ENCODE measurements at regions not wholly inside any gene's neighbourhood (a gene's known extent, or its start where the extent isn't known, plus 50 kb on each side); places are given as distances from the start of the nearest gene placed in this dataset.

- Mint-ChIP-seq H3K4me1 (no peaks in the 10 kb centered on the region), H3K36me3 (ENCODE audit: low read depth) (no peaks in the 10 kb centered on the region), H3K4me3 (no peak overlapping the region), H3K9me3 (ENCODE audit: low read depth) (peaks cover 14% of the 10 kb centered on the region), H3K27ac (no peak overlapping the region), H3K27me3 (no peaks in the 10 kb centered on the region)
- CTCF ChIA-PET, result no interaction called here
- POLR2A ChIA-PET, result no interaction called here
- intact Hi-C loops (cut with DNase I, micrococcal nuclease), result no loop called here
- ATAC-seq (no peak), DNase-seq (no peak)
Measured at GRCh38 chr16:62408760-62409159, 372.5 kb upstream of the CDH8 start.

DNA sequence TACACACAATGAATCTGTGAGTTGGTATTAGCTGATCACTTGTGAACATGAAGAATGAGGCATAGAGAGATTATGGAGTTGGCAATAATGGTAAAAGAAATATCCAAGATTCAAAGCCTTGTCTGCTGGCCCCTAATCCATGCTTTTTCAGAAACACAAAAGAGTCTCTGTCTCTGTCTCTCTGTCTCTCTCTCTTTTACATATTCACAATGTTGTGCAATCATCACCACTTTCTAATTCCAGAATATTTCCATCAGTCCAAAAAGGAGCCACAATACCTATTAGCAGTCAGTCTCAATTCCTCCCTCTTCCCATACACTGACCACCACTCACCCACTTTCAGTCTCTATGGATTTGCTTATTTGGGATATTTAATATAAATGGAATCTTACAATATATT, 370.1 kb upstream of the CDH8 start:
- intact Hi-C loops (cut with DNase I, micrococcal nuclease), result no loop called here
- DNase-seq (no peak), ATAC-seq (no peak)
- Mint-ChIP-seq H3K27ac (no peak overlapping the region), H3K9me3 (ENCODE audit: low read depth) (peaks cover 8% of the 10 kb centered on the region), H3K4me3 (no peak overlapping the region), H3K27me3 (no peaks in the 10 kb centered on the region), H3K36me3 (ENCODE audit: low read depth) (no peaks in the 10 kb centered on the region), H3K4me1 (no peaks in the 10 kb centered on the region)
- ChIA-PET CTCF (interaction anchor here (0.6 kb wide), 1 partner anchor 241 kb away, joined by 3 read pairs; no protein-coding TSS in a partner anchor), POLR2A (no interaction called here)

DNA sequence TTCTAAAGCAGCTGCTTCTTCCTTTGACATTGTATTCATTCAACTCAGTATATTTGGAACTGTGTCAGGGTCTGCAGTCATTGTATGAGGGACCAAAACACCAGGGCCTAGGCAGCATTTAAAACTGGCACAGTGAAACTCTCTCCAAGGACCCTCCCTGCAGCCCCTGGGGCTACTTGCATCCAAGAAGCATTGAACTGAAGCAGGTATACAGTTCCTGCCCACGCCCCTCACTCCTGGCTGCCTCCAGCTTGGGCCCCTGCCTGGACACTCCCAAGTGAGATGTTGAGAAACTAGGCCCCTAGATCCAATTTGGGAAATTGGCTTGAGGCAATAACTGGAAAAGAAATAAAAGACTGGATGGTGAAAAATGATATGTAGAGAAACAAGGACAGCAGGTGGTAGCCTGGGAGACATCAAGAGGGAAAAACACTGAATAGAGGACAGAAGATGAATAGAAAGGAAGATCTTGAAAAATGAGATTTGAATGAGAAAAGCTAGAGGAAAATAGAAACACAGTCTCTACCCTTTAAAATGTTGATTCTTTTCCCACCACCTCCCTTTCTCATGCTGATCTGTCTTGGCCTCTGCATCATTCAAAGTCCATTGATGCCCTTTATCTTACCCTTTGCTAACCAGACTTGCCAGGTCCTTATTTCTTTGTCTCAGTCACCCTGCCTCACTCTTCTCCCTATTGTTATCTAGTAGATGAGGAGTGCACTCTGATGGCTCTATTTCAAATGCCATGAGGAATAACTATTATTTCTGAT, 368.8 kb upstream of the CDH8 start:
- Mint-ChIP-seq H3K9me3 (ENCODE audit: low read depth) (peaks cover 11% of the 10 kb centered on the region), H3K27me3 (no peaks in the 10 kb centered on the region), H3K36me3 (ENCODE audit: low read depth) (no peaks in the 10 kb centered on the region), H3K4me1 (no peaks in the 10 kb centered on the region), H3K4me3 (no peak overlapping the region), H3K27ac (no peak overlapping the region)
- DNase-seq (no peak), ATAC-seq (no peak)
- ChIA-PET POLR2A (no interaction called here), CTCF (no interaction called here)
- intact Hi-C loops (cut with DNase I, micrococcal nuclease), result no loop called here

DNA sequence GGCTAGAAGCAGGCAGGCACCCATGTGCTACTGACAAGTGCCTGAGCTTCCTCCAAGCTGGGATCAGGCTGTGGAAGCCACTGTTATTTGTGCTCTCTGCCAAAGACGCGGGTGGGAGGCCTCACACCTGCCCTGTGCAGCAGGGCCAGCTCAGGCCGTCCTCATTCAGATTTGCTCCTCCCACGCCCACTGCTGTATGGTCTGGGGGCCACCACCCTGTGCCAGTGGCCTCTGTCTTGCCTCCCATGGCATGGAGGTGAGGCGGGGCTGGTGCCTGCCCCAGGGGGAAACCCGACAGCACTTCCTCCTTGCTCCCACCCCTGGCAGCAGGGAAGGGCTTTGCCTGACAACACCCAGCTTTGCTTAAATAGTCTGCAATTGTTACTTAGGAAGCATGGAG, 356.5 kb upstream of the CDH8 start:
- Mint-ChIP-seq H3K9me3 (ENCODE audit: low read depth) (peaks cover 10% of the 10 kb centered on the region), H3K27me3 (no peaks in the 10 kb centered on the region), H3K4me1 (no peaks in the 10 kb centered on the region), H3K27ac (no peak overlapping the region), H3K36me3 (ENCODE audit: low read depth) (no peaks in the 10 kb centered on the region), H3K4me3 (no peak overlapping the region)
- no peak for ATAC-seq
- intact Hi-C loops (cut with DNase I, micrococcal nuclease), result no loop called here
- CTCF ChIA-PET, result no interaction called here
- POLR2A ChIA-PET, result no interaction called here
- no peak for DNase-seq

GRCh38 chr16:62391940-62392339, 355.7 kb upstream of the CDH8 start:
- DNase-seq, result no peak
- ATAC-seq, result no peak
- ChIA-PET POLR2A (no interaction called here), CTCF (no interaction called here)
- Mint-ChIP-seq H3K4me3 (no peak overlapping the region), H3K36me3 (ENCODE audit: low read depth) (no peaks in the 10 kb centered on the region), H3K4me1 (no peaks in the 10 kb centered on the region), H3K27ac (no peak overlapping the region), H3K9me3 (ENCODE audit: low read depth) (peaks cover 12% of the 10 kb centered on the region), H3K27me3 (no peaks in the 10 kb centered on the region)
- intact Hi-C loops (cut with DNase I, micrococcal nuclease), result no loop called here

DNA sequence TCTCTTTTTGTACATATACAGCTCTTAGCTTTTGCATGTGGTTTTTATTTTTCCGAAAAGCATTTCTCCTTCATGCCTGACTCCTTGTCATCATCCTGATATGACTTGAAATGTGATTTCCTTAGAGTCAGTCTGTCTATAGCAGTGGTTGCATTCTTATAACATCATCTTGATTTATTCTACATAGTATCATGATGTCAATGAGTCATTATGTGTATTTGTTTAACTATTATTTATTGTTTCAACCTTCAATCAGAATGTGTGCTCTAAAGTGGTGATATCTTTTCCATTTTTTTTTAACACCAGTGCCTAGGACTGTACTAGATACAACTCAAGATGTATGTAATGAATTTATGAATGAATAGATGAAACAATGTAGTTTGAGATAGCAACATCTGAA, 354.9 kb upstream of the CDH8 start:
- ChIA-PET CTCF (no interaction called here), POLR2A (no interaction called here)
- ATAC-seq, result no peak

DNA sequence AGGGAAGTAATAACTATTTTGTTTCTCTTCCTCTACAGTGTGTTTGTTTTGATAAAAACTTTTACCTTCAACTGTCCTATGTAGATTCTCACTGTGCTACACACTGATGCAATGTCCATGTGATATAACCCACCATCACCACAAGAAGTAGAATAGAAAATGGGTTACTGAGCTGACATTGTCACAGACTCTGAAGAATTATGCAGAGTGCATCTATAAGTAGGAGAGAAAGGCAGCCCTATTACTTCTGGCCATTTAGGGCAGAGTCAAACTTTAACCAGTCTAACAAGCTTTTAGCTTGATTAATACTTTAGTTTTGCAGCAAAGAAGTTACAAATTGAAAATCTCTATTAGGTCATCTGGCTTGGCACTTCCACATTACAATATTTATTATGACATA, 354.0 kb upstream of the CDH8 start:
- H3K27me3 Mint-ChIP-seq, result no peaks in the 10 kb centered on the region
- intact Hi-C loops (cut with DNase I, micrococcal nuclease), result no loop called here

More for the DNA sequence above, 354.9 kb upstream of the CDH8 start:
- no peaks in the 10 kb centered on the region for H3K4me1 Mint-ChIP-seq
- DNase-seq, result no peak
- no peak overlapping the region for H3K27ac Mint-ChIP-seq
- intact Hi-C loops (cut with DNase I, micrococcal nuclease), result no loop called here
- H3K27me3 Mint-ChIP-seq, result no peaks in the 10 kb centered on the region
- peaks cover 9% of the 10 kb centered on the region for H3K9me3 Mint-ChIP-seq (ENCODE audit: low read depth)
- no peak overlapping the region for H3K4me3 Mint-ChIP-seq
- H3K36me3 Mint-ChIP-seq (ENCODE audit: low read depth), result no peaks in the 10 kb centered on the region

DNA sequence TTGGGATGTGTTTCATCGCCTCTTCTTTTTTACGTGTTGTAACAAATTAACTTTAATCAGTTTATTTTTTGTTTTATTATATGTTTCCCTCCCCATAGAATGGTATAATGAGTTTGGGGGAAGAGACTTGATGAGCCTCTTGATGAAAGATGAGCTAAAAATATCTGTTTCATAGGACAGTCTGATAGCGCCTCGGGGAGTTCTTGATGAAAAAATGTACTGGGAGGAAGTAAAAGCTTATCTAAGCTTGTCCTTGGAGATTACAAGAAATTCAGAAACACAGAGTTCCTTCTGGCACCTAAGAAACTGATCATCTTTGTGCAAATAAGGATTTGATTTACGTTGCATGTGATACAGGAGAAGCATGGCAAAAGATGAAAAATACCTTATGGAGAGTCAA, 350.2 kb upstream of the CDH8 start:
- CTCF ChIA-PET, result no interaction called here
- H3K9me3 Mint-ChIP-seq (ENCODE audit: low read depth), result peaks cover 11% of the 10 kb centered on the region
- H3K27ac Mint-ChIP-seq, result no peak overlapping the region
- no peaks in the 10 kb centered on the region for H3K4me1 Mint-ChIP-seq
- no peak overlapping the region for H3K4me3 Mint-ChIP-seq
- intact Hi-C loops (cut with DNase I, micrococcal nuclease), result loop anchor here in 1 of 2 experiments (10.0 kb wide), 1 partner anchor 58 kb away; no protein-coding TSS in a partner anchor
- H3K36me3 Mint-ChIP-seq (ENCODE audit: low read depth), result no peaks in the 10 kb centered on the region
- no peak for ATAC-seq
- DNase-seq, result no peak
- H3K27me3 Mint-ChIP-seq, result no peaks in the 10 kb centered on the region
- POLR2A ChIA-PET, result no interaction called here

More for the DNA sequence above, 354.0 kb upstream of the CDH8 start:
- Mint-ChIP-seq H3K4me1 (no peaks in the 10 kb centered on the region), H3K36me3 (ENCODE audit: low read depth) (no peaks in the 10 kb centered on the region), H3K27ac (no peak overlapping the region), H3K4me3 (no peak overlapping the region), H3K9me3 (ENCODE audit: low read depth) (peaks cover 14% of the 10 kb centered on the region)
- ChIA-PET CTCF (no interaction called here), POLR2A (no interaction called here)
- DNase-seq, result no peak
- no peak for ATAC-seq

DNA sequence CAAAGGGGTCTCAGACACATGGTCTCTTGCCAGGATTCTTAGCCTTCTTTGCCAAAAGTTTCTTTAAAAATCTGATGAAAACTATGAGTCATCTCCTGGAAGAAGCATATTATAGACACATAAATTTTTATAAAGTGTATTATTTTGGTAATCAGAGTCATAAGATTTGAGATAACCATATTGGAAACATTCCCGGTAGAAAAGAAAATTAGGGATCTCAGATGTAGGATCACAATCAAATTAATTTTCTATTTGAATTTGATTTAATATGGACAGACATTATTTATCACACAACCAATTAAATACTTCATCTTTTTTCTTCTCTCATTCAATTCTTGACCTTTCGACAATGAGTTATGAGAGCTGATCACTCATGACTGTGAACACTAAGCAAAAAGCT, 347.7 kb upstream of the CDH8 start:
- Mint-ChIP-seq H3K36me3 (ENCODE audit: low read depth) (no peaks in the 10 kb centered on the region), H3K4me1 (no peaks in the 10 kb centered on the region), H3K4me3 (no peak overlapping the region), H3K27ac (no peak overlapping the region), H3K9me3 (ENCODE audit: low read depth) (peaks cover 8% of the 10 kb centered on the region), H3K27me3 (no peaks in the 10 kb centered on the region)
- ChIA-PET CTCF (no interaction called here), POLR2A (no interaction called here)
- DNase-seq (no peak), ATAC-seq (no peak)
- intact Hi-C loops (cut with DNase I, micrococcal nuclease), result loop anchor here in 1 of 2 experiments (10.0 kb wide), 1 partner anchor 61 kb away; no protein-coding TSS in a partner anchor

DNA sequence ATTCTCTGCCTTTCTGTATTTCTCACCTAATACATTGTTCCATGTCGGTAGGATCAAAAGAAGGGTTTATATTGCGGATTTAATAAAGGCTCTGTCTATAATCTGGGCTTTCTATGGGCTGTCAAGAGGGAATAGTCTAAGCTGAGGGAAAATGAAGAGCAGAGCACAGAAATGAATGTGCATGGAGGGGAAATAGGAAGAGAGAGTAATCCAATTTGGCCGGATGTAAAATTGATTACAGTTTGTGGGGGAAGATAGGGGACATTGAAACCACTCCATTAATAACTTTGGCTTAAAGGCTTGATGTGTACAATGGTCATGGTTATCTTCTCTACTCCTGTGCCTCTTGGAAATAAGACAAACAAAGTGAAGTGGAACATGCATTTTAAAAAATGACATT, 334.2 kb upstream of the CDH8 start:
- ATAC-seq (no peak), DNase-seq (no peak)
- intact Hi-C loops (cut with DNase I, micrococcal nuclease), result no loop called here
- ChIA-PET POLR2A (no interaction called here), CTCF (no interaction called here)
- no peak overlapping the region for H3K4me3 Mint-ChIP-seq
- H3K36me3 Mint-ChIP-seq (ENCODE audit: low read depth), result no peaks in the 10 kb centered on the region
- no peak overlapping the region for H3K27ac Mint-ChIP-seq
- H3K9me3 Mint-ChIP-seq (ENCODE audit: low read depth), result peaks cover 17% of the 10 kb centered on the region
- no peaks in the 10 kb centered on the region for H3K4me1 Mint-ChIP-seq
- H3K27me3 Mint-ChIP-seq, result no peaks in the 10 kb centered on the region

DNA sequence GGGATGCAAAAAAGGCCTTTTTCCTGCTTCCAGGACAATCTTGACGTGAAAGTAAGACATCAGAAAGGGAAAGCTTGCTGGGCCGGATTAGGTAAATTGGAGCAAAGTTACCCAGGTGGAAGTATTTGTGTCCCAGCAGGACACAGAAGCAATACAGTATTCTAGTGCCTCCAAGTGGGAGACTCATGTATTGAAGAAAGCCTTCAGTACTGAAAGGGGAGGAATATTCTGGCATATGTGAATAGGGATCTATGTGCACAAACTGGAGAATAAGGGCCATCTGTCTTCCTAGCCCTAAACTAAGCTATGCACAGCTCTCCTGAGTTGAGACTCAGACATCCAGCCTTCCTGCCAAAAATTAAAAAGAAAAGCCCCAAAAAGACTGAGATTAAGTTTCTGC, 327.3 kb upstream of the CDH8 start:
- ChIA-PET POLR2A (no interaction called here), CTCF (no interaction called here)
- Mint-ChIP-seq H3K4me3 (no peak overlapping the region), H3K36me3 (ENCODE audit: low read depth) (no peaks in the 10 kb centered on the region), H3K27me3 (no peaks in the 10 kb centered on the region), H3K27ac (no peak overlapping the region), H3K4me1 (no peaks in the 10 kb centered on the region), H3K9me3 (ENCODE audit: low read depth) (peaks cover 11% of the 10 kb centered on the region)
- ATAC-seq, result no peak
- no peak for DNase-seq
- intact Hi-C loops (cut with DNase I, micrococcal nuclease), result no loop called here

GRCh38 chr16:62353355-62353754, 317.1 kb upstream of the CDH8 start:
- H3K4me1 Mint-ChIP-seq, result no peaks in the 10 kb centered on the region
- H3K27me3 Mint-ChIP-seq, result no peaks in the 10 kb centered on the region
- ChIA-PET POLR2A (no interaction called here), CTCF (no interaction called here)
- no peak for DNase-seq
- no peaks in the 10 kb centered on the region for H3K36me3 Mint-ChIP-seq (ENCODE audit: low read depth)
- no peak overlapping the region for H3K27ac Mint-ChIP-seq
- no peak overlapping the region for H3K4me3 Mint-ChIP-seq
- no peak for ATAC-seq
- H3K9me3 Mint-ChIP-seq (ENCODE audit: low read depth), result peaks cover 13% of the 10 kb centered on the region
- intact Hi-C loops (cut with DNase I, micrococcal nuclease), result no loop called here

- Mint-ChIP-seq H3K4me3 (no peak overlapping the region), H3K9me3 (ENCODE audit: low read depth) (peaks cover 6% of the 10 kb centered on the region), H3K27me3 (no peaks in the 10 kb centered on the region), H3K4me1 (no peaks in the 10 kb centered on the region), H3K27ac (no peak overlapping the region), H3K36me3 (ENCODE audit: low read depth) (no peaks in the 10 kb centered on the region)
- DNase-seq (no peak), ATAC-seq (no peak)
- CTCF ChIA-PET, result no interaction called here
- POLR2A ChIA-PET, result no interaction called here
- intact Hi-C loops (cut with DNase I, micrococcal nuclease), result no loop called here
Measured at GRCh38 chr16:62342216-62342615, 306.0 kb upstream of the CDH8 start.
